Testis (tissue), 2 donors: ENCODE measurements at regions not wholly inside any gene's neighbourhood (a gene's known extent, or its start where the extent isn't known, plus 50 kb on each side); places are given as distances from the start of the nearest gene placed in this dataset.

Source experiments
- DNase-seq: peaks from one replicate; pipeline ENCODE4 v3.0.0-alpha.2; 2019
- H3K27ac ChIP-seq, 2 donors: fragments of 200-600 bp; sonication (generic); one replicate each; pipeline ENCODE4 v1.5.1; 2019
- H3K27me3 ChIP-seq: fragments of 200-600 bp; sonication (generic); one replicate; pipeline ENCODE4 v1.5.1; 2019
- H3K36me3 ChIP-seq: fragments of 200-600 bp; sonication (generic); one replicate; pipeline ENCODE4 v1.5.1; 2017; ENCODE audit warnings: low read depth; ENCODE audit errors: missing control alignments
- H3K4me1 ChIP-seq: fragments of 200-600 bp; sonication (generic); one replicate; pipeline ENCODE4 v1.5.1; 2019
- H3K4me3 ChIP-seq, 2 donors: fragments of 200-600 bp; sonication (generic); one replicate each; pipeline ENCODE4 v1.5.1; 2017 to 2019
- H3K9me3 ChIP-seq: fragments of 200-600 bp; sonication (generic); one replicate; pipeline ENCODE4 v1.5.1; 2017
- POLR2A ChIP-seq: fragments of 450-650 bp; IDR thresholded peaks from one replicate; pipeline ENCODE4 v1.6.1; 2017; ENCODE audit warnings: antibody characterized with exemption, mild to moderate bottlenecking, moderate library complexity
- WGBS, 2 donors: methylation state at CpG; one replicate each; pipeline ENCODE4 v1.1.5; 2018; 5-methylcytosine and 5-hydroxymethylcytosine counted together
- intact Hi-C: fragments of 100-400 bp; cut with DNase I; formaldehyde crosslinking; loops from one replicate; pipeline ENCODE4 v1.15.1; 2023; ENCODE audit warnings: low total_unique reads
- TF ChIP-seq, protein P1 (sequence below), 3 experiments: fragments of 450-650 bp in 2 of 3; fragments of 200-600 bp in 1 of 3; sonication (generic) in 1 of 3; IDR thresholded peaks; one replicate each; pipeline ENCODE4 v1.5.1; 2016 to 2019; ENCODE audit warnings: antibody characterized with exemption in 3 of 3, mild to moderate bottlenecking in 2 of 3, moderate library complexity in 1 of 3

DNA sequence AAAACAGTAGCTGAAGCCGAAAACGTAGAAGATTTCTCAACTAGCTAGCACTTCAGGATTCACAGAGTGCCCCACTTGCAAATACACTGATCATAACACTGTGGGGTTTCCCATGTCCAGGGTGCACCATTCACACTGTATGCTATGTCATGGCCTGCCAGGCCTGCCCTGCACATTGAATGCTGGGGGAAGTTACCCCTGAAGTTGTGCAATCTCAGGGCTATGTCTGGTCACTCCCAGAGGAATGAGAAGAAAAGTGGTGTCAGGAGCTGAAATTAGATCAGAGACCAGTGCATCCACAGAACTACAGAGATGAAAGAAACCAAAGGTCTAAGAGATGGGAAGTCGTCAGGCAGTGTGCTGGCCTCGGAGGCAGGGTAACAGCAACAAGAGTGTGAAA is 196.8 kb downstream of the RAP2A start:
- DNase-seq: no peak

GRCh38 chr13:97631158-97631557 is 197.2 kb downstream of the RAP2A start:
- no peaks in the 10 kb centered on the region for H3K27me3 ChIP-seq
- H3K4me3 ChIP-seq: no peak overlapping the region
- 57 to 64% methylated on average over 3 of the region's 3 CpGs for whole genome bisulfite sequencing, 2 donors
- TF ChIP-seq POLR2A: no peak
- TF ChIP-seq, protein P1, sequence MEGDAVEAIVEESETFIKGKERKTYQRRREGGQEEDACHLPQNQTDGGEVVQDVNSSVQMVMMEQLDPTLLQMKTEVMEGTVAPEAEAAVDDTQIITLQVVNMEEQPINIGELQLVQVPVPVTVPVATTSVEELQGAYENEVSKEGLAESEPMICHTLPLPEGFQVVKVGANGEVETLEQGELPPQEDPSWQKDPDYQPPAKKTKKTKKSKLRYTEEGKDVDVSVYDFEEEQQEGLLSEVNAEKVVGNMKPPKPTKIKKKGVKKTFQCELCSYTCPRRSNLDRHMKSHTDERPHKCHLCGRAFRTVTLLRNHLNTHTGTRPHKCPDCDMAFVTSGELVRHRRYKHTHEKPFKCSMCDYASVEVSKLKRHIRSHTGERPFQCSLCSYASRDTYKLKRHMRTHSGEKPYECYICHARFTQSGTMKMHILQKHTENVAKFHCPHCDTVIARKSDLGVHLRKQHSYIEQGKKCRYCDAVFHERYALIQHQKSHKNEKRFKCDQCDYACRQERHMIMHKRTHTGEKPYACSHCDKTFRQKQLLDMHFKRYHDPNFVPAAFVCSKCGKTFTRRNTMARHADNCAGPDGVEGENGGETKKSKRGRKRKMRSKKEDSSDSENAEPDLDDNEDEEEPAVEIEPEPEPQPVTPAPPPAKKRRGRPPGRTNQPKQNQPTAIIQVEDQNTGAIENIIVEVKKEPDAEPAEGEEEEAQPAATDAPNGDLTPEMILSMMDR (IDR thresholded peaks at IDR 0.05): no peak
- H3K4me1 ChIP-seq: no peaks in the 10 kb centered on the region
- intact Hi-C loops: no loop called here
- no peak for DNase-seq
- no peaks in the 10 kb centered on the region for H3K9me3 ChIP-seq
- no peak overlapping the region for H3K27ac ChIP-seq
- no peaks in the 10 kb centered on the region for H3K36me3 ChIP-seq

More for the DNA sequence above, 196.8 kb downstream of the RAP2A start:
- Histone ChIP-seq H3K9me3 (no peaks in the 10 kb centered on the region), H3K27me3 (no peaks in the 10 kb centered on the region), H3K4me1 (no peaks in the 10 kb centered on the region), H3K27ac (no peak overlapping the region), H3K36me3 (no peaks in the 10 kb centered on the region), H3K4me3 (no peak overlapping the region)
- intact Hi-C loops: no loop called here
- no peak for TF ChIP-seq POLR2A
- TF ChIP-seq, protein P1 (IDR thresholded peaks at IDR 0.05): no peak
- 85 to 91% methylated on average over 4 of the region's 4 CpGs for WGBS, 2 donors

DNA sequence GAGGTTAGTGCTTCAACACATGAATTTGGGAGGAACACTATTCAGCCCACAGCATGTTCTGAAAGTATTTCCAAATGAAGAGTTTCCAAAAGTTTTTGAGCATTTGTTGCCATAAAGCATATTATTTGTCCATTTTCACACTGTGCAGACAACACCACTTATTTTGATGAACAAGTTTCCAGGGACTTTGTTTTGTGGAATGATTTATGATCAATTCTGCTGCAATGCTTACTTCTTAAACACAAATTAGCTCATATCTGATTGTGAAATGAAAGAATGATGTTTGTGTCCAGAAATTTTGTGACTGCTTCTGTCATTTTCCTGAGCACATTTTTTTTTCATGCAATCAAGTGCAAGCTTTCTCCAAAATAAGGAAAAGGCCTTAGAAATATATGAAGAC is 205.3 kb downstream of the RAP2A start:
- Histone ChIP-seq H3K27ac (no peak overlapping the region), H3K4me1 (no peaks in the 10 kb centered on the region), H3K4me3 (no peak overlapping the region), H3K36me3 (no peaks in the 10 kb centered on the region), H3K9me3 (no peaks in the 10 kb centered on the region), H3K27me3 (no peaks in the 10 kb centered on the region)
- TF ChIP-seq, protein P1 (IDR thresholded peaks at IDR 0.05): no peak
- TF ChIP-seq POLR2A: no peak
- intact Hi-C loops: no loop called here
- DNase-seq: no peak

DNA sequence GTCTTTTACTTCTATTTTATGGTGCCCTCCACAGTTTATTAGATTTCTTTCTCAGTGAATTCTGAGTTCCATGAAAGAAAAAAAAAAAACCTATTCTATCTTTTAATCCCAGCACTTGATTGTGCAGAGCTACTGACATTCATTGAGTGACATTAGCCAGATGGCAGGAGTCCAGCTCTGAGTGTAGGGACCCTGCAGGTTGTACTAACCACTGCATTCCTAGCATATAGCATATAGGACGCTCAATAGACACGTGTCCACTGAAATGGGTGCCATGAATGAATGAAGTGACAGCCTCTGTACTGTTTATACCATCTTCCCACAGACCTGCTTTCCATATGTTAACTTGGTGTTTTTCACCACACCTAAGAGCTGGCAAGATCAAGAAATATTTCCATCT is 206.3 kb downstream of the RAP2A start:
- no peak overlapping the region for H3K27ac ChIP-seq
- no peak overlapping the region for H3K4me3 ChIP-seq
- H3K4me1 ChIP-seq: no peaks in the 10 kb centered on the region
- intact Hi-C loops: no loop called here
- DNase-seq: no peak
- 80 to 89% methylated on average over 2 of the region's 2 CpGs for WGBS, 2 donors
- no peaks in the 10 kb centered on the region for H3K36me3 ChIP-seq
- TF ChIP-seq, protein P1 (IDR thresholded peaks at IDR 0.05): no peak
- TF ChIP-seq POLR2A: no peak
- H3K27me3 ChIP-seq: no peaks in the 10 kb centered on the region
- no peaks in the 10 kb centered on the region for H3K9me3 ChIP-seq

DNA sequence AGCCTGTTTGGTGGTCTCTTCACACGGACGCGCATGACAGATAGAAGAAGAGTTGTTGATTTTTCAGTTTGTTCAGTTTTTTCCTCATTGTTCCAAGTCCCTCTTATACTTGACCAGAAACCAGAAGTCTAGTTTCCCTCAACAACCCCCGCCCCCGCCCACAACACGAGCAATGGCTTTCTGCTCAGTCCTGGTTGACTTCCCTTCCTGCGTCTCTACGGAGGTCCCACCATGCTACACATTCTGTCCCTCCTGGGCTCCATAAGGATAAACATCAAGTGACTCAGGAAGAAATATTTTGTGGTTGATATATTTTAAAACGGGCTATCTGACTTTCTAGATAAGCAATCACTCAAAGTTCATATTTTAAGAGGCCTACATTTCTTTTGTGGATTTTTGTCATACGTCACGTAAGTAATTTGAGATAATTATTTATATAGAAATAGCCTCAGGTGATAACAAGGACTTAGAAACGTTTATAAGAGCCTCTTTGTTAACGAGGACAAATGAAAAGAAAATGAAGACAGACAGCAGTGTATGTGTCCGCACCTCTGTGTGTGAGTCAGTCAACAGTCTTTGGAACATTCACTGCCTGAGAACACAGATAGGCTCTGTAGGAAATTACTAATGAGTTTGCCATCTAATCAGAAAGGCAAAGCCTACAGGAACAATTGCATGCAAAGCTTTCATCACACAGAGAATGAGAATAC is 214.4 kb downstream of the RAP2A start:
- H3K4me3 ChIP-seq: no peak overlapping the region
- no peak overlapping the region for H3K27ac ChIP-seq

More for the DNA sequence above, 214.4 kb downstream of the RAP2A start:
- TF ChIP-seq, protein P1 (IDR thresholded peaks at IDR 0.05): no peak
- H3K36me3 ChIP-seq: no peaks in the 10 kb centered on the region
- no peaks in the 10 kb centered on the region for H3K9me3 ChIP-seq
- H3K4me1 ChIP-seq: no peaks in the 10 kb centered on the region
- intact Hi-C loops: no loop called here
- no peaks in the 10 kb centered on the region for H3K27me3 ChIP-seq
- WGBS, 2 donors: 83 to 84% methylated on average over 14 of the region's 14 CpGs
- no peak for DNase-seq
